Tibial nerve (tissue), 4 donors: ENCODE measurements at regions not wholly inside any gene's neighbourhood (a gene's known extent, or its start where the extent isn't known, plus 50 kb on each side); places are given as distances from the start of the nearest gene placed in this dataset.

ENCODE experiments used
- EP300 ChIP-seq, 2 donors: sonication (generic); formaldehyde crosslinking; IDR thresholded peaks; one replicate each; pipeline ENCODE4 v1.6.1; 2017; ENCODE audit warnings: antibody characterized with exemption in 2 of 2, mild to moderate bottlenecking in 1 of 2
- POLR2A ChIP-seq, 2 donors: fragments of 450-650 bp; IDR thresholded peaks; one replicate each; pipeline ENCODE4 v1.6.1; 2017; ENCODE audit warnings: antibody characterized with exemption in 2 of 2, mild to moderate bottlenecking in 2 of 2, moderate library complexity in 2 of 2
- TF ChIP-seq, protein P1 (sequence below), 5 experiments: fragments of 200-600 bp in 3 of 5; fragments of 450-650 bp in 2 of 5; sonication (generic) in 3 of 5; IDR thresholded peaks; one replicate each; pipeline ENCODE4 v1.5.1; 2016 to 2019; ENCODE audit warnings: antibody characterized with exemption in 5 of 5, mild to moderate bottlenecking in 3 of 5, moderate library complexity in 2 of 5

- TF ChIP-seq, protein P1, sequence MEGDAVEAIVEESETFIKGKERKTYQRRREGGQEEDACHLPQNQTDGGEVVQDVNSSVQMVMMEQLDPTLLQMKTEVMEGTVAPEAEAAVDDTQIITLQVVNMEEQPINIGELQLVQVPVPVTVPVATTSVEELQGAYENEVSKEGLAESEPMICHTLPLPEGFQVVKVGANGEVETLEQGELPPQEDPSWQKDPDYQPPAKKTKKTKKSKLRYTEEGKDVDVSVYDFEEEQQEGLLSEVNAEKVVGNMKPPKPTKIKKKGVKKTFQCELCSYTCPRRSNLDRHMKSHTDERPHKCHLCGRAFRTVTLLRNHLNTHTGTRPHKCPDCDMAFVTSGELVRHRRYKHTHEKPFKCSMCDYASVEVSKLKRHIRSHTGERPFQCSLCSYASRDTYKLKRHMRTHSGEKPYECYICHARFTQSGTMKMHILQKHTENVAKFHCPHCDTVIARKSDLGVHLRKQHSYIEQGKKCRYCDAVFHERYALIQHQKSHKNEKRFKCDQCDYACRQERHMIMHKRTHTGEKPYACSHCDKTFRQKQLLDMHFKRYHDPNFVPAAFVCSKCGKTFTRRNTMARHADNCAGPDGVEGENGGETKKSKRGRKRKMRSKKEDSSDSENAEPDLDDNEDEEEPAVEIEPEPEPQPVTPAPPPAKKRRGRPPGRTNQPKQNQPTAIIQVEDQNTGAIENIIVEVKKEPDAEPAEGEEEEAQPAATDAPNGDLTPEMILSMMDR (IDR thresholded peaks at IDR 0.05): no peak
- TF ChIP-seq EP300 (IDR thresholded peaks at IDR 0.05) (no peak), POLR2A (IDR thresholded peaks at IDR 0.05) (no peak)
Measured at GRCh38 chr10:10138685-10139084, 879.0 kb upstream of the CELF2 start.
